GM18858 (cell line): ENCODE measurements at regions not wholly inside any gene's neighbourhood (a gene's known extent, or its start where the extent isn't known, plus 50 kb on each side); places are given as distances from the start of the nearest gene placed in this dataset.

Experiments used
- ATAC-seq: cut with Tn5 transposase; IDR thresholded peaks from one replicate; pipeline ENCODE4 v1.9.1; 2021; ENCODE audit not compliant: unreplicated experiment

DNA sequence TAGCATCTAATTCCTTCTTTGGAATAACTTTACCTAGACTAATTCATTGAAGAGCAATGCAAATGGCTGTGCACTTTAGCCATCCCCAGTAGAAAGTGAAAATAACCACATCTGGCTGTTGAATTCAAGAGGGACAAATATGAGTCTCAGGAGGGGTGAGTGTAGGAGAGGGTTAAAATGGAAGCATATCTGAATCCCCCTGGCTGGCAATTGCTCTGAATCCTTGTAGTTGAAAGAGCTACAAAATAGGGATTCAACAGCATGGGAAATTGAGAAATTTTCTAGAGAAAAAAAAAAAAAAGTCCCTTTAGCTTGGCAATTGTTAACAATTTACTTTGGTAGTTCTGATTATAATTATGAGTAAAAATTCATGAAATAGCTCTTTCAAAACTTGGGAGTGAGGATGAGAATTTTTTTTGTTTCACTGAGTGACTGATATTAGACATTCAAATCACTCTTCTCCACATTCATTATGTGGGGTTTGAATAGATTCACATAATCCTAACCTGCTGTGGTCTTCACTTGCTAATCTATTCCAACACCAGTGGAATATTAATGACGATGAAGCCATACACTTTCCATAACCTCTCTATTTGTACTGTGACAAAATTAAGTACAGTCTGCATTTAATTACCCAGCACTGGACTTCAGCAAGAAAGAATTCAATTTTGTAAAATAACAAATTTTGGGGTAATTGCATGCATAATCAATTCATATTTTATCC is 569.0 kb upstream of the MCTP2 start:
- no peak for ATAC-seq

DNA sequence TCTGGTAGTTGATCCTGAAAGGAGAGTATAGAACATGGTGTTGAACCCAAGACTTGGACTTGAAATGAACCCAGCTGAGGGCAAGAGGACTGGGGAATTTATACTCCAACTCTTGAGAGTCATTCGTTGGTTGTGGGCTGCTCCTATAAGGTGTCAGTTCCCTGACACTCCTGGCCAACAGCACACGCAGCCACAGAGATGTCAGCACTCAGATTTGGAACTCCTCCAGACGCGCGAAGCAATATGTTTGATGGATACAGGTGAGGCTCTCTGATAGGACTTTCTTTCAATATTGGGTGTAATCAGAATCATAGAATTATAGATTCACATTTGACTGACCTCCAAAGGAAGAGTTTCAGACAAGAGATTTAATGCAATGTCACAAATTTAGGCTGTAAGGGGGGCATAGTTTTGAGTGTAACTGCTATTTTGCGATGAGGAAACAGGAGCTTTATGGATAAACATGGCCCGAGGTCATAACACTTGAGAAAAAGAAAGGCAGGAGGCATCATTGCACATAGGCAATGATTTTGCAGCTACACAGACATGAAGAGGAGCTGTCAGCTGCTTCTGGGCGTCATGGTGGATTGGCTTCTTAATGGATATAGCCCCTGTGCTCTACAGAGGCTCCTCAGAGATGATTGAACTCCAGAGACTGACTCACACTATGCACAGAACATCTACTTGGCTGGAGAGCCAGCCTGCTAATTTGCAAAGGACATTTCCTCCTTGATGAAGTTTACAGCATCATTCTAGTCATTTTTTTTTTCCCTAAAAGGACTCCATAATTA is 569.2 kb upstream of the RGMA start:
- ATAC-seq, result no peak

DNA sequence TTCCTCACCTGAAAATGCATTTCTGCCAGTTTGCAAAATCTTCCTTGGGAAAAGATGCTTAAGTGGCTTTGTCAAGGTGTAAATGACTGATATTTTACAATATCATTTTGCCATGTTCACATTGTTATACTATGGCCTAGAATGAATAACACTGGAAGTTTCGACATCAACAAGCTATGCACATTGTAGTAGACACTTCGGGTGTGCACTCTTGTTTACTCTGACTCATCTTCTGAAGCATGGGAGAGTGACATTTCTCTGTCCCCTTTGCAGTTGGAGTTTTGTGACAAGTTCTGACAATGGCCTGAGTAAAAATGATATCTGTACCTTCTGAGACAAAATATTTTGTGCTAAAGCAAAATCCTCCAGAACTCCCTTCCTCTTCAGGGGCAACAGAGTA is 567.0 kb upstream of the RGMA start:
- no peak for ATAC-seq

DNA sequence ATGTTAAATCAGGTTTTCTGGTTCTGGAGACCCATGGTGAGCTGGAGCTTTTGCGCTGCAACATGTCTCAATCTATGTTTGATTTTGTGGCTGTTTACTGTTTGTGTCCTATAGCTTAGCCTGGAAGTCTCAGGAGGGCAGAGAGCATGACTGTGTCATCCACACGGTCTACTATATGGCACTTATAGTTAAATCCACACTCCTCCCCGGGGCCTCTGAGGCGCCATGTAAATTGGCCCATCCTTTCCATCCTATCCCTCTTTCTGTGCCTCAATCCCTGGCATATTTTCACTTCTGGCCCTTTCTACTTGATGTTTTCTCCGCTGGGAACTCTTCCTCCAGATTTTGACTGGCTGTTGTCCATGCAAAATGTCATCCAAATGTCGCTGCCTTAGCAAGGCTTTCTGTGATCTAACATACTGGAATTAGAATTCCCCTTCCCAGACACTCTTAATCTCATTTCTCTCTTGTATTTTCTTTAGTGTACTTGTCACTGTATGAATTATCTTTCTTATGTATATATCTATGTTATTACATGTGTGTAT is 560.8 kb upstream of the RGMA start:
- ATAC-seq, result no peak

DNA sequence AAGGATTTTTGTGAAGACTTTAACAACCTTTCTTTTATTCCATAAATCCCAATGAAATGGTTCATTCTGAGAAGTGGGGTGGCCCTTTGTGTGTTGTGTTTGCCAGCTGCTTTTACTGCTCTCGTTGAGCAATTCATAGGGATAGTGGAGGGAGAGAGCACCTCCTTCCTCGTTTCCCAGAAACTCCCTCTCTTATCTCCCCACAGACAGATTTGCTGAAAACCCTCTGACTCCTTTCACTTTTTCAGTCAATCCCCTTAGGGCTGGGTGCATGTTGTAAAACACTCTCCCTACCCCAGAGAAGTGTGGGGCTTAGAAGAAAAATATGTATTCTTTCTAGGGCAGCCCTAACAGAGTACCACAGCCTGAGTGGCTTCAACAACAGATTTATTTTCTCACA is 557.2 kb upstream of the RGMA start:
- no peak for ATAC-seq

DNA sequence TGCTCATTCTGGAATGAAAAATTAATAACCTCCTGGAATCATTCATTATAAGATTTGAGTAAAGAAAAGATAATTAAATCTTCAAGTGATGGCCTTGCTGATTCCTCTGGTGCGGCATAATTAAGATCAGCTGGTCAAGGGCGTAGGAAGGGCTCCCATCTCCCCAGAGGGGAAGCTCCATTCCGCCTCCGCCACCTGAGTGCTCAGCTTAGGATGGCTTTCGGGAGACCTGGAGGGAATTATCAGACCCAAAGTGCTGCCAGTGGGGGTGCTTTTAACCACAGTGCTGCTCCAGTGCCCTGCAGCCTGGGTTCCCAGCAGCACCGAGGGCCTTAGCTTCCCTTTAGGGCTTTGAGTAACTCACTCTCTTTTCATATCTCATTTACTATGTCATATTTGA is 556.6 kb upstream of the RGMA start:
- ATAC-seq, result no peak

DNA sequence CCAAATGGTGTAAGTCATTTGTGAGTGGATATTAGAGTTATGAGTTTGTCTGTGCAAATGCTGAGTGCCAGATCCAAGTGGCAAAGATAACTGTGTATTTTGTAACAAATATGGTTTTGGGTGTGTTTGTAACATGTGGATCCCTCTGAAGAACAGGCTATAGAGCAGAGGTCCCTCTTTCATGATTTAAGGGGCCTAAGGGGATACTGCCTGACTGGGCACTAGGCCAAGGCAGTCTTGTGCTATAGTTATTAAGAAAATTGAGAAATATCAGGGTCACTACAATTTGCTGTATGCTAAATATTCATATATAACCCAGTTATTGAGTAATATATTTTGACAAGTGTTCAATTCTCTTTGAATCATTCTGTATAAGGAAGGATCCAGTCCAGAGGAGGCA is 555.6 kb upstream of the RGMA start:
- ATAC-seq, result no peak

DNA sequence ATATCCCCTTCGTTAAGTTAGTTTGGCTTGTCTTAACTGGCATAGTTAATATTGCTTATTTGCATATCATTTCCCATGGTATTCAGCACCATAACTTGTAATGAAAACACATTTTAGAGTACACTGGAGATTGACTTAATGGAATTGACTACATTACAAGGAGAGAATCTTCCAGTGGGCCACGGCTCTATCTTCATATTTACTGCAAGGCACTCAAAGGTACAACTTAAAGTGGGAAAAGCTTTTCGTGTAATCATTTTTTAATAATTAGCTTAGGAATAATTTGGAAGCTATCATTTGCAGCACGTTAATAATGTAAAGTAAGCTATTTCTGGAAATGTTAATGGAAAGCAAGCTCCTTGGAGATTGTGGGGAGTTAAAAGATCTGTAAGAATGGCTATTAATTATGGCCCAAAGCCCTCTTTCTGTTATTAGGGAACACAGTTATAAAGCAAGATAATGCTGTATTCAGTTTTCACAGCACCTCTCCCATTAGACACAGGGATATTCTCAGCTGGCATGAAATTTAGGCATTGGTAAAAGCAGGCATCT is 551.5 kb upstream of the RGMA start:
- ATAC-seq, result no peak

DNA sequence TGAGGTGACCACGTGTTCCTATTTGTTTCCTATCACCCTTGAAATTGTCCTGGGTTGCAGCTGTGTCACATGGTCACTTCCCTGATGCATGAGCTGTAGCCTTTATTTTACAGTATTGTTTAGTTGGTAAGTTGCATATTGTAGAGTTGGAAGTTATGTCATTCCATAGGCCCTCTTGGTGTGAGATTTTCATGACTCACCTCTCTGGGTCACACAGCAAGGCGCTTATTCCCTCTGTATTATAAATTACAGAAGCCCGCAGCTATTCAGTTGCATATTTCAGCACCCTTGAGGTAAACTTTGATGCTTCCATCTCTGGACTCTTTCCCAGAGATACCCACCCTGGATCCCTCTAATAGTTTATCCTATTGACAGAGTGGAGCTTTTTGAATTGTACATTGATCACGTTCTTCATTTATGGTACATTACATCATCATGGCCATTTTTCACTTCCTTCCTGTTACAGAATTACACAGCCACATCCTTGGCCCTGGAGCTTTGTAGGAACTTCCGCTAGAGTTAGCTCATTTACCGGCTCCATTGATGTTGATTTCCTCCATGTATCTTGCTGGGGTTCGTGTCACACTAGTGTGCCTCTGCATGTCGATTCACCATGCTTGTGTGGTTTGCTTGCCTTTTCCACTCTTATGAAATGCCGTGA is 543.1 kb upstream of the RGMA start:
- no peak for ATAC-seq

DNA sequence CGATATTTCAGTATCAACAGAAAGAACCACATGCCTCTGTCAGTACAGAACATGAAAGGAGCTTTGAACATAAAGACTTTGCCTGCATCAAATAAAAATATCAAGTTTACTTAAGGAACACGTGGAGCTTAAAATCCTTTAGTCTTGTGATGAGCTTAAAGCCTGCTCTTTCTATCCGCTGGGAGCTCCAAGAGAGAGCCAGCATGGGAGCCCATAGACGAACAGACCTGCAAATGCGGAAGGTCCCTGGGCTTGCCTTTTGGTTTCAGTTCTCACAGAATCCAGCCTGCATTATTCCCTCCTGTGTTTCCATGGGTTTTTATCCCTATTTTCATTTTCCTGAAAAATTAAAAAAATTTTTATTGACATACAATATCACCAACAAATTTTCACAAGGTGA is 530.6 kb upstream of the RGMA start:
- ATAC-seq, result no peak

DNA sequence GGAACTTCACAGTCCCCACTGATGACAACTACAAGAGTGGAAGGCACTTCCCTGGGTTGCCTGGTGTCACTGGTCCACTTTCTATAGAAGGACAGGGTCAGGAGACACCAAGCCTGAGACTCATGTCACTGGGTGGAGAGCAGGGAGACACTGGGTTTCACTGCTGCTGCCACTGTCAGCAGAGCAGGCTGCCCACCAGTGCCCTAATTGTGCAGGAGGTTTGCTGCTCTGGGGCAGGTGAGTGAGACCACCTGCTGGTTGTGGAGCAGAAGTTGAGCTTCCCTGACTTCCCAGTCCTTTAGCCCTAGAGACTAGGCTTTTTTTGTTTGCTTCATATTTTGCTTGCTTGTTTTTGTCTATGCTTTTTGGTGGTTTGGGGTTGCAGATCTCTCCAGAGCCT is 528.4 kb upstream of the RGMA start:
- ATAC-seq, result no peak

DNA sequence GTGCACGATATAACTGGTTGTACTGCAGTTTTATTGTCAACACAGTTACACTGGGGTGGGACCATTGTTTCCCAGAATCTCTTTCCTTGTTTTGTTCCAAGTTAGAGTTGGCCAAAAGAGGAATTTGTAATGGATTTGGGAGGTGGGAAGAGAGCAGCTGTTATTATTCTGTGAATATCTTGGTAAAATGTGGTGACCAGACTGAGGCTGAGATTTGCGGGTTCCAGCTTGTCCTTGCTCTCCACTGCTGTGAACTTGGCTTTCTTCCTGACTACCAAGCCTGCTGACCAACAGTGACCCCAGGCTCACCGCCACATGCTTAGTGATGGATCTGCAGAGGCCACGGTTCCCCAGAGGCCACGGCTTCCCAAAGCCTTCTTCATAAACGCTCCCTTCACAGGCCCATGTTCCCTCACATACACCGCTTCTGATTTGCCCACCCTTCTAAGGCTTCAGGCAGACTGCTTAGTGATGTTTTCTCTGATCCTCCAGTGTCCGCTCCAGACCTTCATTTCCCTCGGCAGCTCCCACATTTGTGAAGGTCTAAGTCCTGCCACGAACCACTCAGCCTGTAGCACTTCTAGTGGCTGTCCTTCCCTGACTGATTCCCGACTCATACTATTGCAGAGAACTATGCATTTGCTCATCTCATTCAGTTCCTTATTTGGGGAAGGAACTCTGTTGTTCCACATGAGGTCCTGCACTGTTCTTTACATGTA is 525.5 kb upstream of the RGMA start:
- no peak for ATAC-seq

DNA sequence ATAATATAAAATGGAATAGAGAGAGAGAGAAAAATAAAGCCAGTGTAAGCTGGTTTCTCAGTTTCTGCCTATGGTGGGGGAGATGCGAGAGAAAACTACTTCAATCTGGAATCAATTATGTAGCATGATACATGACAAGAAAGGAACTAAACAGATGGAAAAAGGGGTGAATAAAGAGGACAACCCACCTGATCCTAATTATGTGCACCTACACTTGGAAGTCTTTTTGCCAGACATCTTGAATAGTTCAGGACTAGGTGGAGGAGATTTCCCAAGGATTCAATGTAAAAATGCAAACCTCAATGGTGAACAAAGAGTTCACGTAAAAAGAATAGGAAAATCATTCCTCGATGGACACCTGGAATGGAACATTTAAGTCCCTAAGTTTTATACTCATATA is 524.4 kb upstream of the RGMA start:
- ATAC-seq, result no peak

DNA sequence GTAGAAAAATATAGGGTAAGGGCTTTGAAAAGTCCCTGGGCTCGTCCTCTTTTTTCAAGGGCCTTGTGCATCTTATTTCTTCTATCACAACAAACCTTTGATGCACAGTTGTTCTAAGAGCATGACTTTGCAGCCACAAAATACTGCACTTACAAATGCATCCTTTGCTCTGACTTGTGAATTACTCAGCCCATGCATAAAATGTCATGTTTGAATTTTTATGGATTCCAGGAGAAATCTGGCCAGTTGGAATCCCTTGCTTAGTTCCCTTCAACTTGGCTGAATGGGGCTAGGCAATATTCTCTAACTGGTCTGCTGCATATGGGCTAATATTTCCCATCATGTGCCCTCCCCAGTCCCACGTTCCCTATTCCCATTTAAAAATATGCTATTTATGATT is 523.9 kb upstream of the RGMA start:
- no peak for ATAC-seq

DNA sequence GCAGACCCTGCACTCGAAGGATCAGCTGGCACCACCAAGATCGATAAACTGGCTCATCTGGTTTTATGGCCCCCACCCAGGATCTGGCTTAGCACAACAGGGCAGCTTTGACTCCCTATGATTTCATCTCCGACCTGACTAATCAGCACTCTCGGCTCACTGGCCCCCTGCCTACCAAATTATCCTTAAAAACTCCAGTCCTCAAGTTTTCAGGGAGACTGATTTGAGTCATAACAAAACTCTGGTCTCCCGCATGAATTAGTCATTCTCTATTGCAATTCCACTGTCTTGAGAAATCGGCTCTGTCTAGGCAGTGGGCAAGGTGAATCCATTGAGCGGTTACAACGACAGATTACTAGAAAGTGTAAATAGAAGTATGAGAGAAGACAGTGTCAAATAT is 521.9 kb upstream of the RGMA start:
- no peak for ATAC-seq

DNA sequence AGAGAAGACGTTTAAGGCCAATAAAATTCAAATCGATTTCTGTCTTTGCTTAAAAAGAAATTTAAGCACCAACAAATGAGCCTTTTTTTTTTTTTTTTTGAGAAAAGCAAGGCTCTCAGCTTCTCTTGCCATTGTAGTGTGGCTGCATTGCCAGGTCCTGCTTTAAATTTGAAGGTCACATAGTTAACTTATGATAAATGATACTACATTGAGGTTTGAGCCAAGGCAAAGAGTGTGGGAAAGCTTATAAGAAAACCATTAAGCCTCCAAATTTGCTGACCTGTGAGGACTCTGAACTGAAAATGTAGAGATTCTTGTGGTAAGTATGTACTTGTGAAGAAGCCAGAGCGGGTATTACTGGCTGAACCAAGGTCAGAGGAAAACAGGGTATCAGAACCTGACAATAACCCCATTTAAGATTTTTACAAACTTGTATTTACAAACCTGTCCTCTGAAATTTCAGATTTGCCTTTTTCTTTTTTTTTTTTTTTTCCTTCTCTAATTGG is 519.7 kb upstream of the RGMA start:
- no peak for ATAC-seq

DNA sequence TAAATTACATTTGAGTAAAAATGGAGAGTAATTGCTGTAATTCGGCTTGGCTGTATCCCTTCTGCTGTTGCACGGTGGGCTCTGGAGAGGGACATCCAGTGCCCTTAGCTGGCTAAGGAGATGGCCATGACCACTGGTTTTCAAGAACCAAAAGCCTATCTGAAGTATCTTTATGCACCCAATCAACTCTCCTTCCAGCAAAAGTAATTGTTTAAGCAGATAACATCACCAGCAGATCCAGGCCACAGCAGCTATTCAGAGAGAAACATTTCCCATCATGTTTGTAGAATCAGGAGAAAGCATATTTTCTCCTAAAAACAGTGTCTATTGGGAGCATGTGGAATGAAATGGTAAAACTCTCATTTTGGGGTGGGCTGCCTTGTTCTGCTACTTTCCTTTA is 514.5 kb upstream of the RGMA start:
- ATAC-seq, result no peak

DNA sequence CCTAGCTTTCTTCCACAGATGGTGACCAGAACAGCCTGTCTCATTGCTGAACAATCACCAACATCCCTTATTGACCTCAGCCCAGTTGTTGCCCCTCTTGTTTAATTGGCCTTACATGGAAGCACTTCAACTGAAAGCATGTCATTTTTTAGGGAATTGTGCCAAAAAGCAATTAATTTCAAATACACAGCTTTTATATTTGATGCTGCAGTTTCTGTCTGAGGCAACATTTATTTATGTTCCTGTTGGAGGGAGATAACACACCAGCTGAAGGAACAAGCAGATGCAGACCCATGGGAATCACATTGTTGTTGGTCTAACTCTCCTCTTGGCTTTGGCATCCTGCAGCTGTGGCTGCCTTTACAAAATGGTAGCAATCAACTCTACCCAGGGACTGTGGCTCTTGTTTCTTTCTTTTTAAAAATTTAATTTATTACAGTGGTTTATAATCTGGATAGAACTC is 498.1 kb upstream of the RGMA start:
- ATAC-seq, result no peak

DNA sequence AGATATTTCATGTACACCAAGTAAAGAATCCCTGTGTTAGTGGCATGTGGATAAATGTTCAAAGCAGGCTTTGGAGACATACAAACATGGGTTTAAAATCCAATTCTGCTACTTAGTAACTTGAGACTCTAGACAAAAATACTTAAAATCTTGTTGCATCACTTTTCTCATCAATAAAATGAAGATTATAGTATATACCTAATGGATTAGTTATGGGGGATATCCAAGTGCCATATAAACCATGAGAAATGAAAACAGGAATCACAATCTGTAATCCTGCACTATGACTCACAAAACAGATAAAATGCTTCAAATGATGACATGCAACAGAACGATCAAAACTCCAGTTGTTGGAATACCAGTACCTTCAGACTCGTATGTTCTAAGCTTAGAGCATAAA is 496.0 kb upstream of the RGMA start:
- ATAC-seq, result no peak

DNA sequence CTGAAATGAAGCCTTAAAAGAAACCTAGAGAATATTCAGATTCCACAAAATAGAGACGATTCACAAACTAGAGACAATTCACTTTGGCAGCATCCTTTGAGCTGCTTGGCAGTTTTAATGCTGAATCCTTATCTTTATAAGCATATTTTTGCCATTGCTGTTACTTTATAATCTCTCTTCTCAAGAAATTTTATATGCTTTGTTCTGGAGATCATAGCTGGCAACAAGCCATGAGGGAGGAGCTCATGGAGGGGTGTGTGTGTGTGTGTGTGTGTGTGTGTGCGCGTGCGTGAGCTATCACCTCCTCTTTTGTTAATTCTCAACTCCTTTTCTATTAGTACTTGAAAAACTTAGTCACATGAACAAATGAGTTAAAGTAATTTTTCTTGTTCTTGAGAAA is 495.0 kb upstream of the RGMA start:
- ATAC-seq, result no peak

DNA sequence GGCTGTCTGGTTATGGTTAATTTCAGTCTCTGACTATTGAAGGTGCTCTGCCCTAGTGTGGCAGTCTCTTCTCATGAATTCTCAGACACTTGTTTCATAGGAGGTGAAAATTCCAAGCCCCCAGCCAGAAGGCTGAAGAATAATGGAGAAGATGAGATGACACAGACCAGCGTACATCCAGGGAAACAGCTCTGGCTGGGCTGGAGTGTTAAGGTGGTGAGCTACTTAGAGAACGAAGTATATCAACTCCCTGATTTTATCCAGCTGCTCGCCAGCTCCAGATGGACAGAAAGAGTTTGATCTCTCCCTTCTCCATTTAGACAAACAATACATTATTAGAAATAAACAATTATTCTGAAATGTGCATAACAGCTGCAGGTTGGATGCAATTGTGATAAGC is 494.5 kb upstream of the RGMA start:
- ATAC-seq, result no peak
